NOMO-1 treated with DMSO at 0.1 percent for 48 hours (cell line): ENCODE measurements at regions not wholly inside any gene's neighbourhood (a gene's known extent, or its start where the extent isn't known, plus 50 kb on each side); places are given as distances from the start of the nearest gene placed in this dataset.

Experiments
- DNase-seq: peaks from one replicate; lab custom pipeline; 2025; ENCODE audit not compliant: unreplicated experiment; lab: John Stamatoyannopoulos, UW

DNA sequence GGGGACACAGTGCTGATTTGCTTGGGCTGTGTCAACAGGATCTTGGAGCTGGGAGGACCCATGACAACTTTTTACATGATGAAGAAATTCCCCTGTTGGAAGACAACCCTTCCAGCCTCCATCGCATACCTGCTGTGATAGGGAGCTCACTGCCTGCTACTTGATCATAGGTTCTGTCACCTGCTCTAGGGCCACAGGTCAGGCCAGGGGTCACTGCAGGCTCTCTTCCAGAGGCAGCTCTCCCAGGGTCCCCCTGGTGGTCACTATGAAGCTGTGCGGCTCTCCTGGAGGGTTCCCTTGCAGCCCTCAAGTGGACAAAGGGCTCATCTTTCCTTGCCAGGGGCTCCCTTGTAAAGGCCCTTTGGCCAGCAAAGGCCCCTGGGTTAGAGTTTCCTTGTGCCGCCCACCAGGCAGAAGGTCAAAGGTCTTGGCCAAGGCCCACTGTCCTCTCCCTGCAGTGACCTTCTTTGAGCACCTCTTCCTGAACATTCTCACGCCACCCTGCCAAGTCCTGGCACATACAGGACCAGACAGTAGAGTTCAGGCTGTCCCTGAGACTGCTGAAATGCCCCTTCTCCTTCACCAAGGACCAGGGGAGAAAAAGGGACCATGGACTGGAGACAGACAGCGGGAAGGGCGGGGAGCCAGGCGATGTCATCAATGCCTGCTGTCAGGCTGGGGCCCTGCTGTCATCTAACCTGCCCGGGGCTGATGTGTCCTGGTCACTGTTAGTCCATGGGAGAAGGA is 345.1 kb downstream of the DYSF start:
- DNase-seq, result peak; percentile 36

DNA sequence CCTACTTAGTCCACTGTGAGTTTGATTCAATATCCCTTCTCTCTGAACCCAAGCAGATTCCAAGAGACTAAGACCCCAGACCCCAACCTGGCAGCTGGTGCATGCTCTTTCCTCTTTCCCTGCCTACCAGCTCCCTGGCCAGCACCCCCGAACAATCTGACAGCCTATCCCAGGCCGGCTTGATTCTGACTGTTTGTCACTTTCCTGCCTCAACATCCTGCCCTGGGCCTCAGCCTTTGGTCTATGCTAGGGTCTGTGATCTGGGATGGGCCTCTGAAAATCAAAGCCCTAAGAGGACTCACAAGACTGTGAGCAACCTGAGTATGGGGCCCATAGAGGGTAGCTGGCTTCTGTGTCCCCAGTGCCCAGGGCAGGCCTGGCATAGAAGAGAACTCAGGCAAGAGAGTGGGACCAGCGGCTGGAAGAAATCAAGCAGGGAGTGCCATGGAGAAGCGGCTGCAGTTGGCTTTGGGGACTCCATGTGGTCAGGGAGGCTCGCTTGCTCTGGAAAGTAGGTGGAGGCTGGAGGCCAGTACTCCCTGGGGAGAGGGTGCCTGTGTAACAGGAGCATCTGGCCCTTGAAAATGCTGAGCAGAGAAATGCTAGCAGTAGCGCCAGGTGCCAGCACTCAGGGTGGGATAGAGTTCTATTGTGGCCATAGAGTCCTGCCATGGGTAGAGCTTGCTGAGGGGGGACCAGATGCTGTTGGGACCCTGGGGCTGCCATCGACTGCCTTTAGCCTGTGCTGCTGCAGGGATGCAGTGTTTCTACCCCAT is 343.9 kb downstream of the DYSF start:
- no peak for DNase-seq

DNA sequence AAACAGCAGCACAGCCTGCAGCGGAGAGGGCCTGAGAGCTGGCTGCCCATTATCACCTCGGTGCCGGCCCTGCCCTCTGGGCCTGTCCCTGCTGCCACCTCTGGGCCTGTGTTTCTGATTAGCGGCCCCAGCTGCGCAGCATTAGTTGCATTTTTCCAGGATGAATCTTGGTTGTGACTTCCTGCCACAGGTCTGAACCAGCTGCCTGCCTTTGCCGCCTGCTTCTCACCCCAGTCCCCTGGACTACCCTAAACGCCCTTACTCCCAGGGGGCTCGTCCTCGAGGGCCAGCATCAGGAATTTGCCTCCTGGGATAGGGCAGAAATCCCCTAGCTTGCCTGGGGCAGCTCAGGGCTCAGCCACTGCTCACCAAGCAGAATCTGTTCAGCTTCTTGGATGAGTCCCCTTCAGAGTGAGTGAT is 342.8 kb downstream of the DYSF start:
- no peak for DNase-seq

DNA sequence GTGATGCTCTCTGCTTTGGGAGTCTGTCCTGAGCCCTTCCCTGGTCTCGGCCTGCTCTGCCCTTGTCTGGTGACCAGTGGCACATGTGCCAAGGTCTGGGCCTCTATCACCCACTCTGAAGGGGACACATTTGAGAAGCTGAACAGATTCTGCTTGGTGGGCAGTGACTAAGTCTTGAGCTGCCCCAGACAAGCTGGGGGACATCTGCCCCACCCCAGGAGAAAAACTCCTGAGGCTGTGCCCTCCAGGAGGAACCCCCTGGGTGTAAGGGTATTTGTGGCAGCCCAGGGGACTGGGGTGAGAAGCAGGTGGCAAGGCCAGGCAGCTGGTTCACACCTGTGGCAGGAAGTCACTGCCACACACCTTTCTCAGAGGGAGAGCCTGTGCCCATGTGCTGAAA is 342.1 kb downstream of the DYSF start:
- no peak for DNase-seq

DNA sequence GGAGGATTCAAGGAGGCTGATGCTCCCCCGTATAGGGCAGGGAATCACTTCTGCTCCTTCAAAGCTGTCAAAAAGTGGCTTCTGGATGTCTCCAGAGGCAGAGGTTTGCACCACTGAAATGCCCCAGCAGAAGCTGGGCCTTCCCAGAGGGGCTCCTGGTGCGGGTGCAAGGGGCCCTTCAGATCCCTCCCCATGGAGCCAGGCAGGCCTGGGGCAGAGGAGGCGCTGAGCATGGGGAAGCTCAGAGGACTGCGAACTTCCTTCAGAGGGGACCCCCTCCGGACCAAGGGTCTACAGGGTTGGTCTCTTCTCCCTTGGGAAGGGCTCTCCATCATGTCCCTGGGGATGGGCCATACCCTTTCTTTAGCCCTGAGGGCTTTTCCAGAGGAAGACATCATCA is 341.2 kb downstream of the DYSF start:
- DNase-seq, result no peak

DNA sequence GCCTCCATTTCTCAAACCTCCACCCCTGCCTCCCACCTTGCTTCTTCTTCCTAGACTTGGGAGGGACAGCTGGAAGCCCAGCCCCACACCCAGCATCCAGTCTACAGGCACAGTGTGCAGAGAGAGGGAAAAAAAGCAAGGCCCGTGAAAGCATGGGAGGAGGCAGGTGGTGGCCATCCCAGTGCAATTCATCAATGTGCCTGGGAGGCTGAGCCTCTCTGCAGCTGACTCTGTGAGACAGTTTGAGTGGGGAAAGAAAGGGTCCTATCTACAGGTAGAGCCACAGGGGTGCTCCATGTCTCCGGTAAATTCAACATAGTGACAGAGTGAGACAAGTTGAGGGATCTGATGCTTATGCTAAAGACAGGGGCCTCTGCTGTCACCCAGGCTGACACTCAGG is 340.6 kb downstream of the DYSF start:
- no peak for DNase-seq

DNA sequence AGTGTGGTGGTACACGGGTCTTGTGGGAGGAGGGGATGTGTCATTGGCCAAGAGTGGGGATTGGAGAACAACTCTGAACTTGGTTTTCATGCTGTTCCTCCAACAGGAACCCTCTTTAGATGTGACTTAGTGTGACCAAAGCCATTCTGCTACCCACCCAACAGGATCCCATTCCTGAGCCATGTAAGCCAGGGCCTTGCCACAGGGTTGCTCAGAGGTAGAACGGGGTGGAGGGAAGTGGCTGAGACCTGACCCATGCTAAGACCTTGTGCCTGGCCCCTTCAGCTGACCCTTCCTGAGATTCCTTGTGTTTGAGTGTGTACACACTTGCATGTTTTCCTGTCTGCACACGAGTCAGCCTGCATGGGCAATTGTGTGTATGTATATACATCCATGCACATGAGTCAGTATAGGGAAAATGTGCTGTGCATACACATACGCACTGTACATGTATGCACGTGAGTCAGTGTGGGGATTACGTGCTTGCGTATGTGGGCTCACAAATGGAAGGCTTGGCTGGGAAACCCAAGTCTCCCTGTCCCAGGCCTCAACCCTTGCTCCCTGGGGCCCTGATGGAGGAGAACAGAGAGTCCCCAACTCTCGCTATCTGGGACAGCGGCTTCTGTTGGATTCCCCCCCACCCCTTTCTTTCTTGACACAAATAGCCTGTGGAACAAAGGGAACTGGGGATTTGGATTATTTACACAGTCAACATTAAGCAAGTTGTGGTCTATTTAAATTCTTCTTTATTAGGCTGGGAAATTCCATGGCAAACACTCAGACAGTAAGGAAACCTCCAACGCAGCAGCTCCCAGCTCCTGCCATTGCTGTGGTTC is 339.8 kb downstream of the DYSF start:
- no peak for DNase-seq

DNA sequence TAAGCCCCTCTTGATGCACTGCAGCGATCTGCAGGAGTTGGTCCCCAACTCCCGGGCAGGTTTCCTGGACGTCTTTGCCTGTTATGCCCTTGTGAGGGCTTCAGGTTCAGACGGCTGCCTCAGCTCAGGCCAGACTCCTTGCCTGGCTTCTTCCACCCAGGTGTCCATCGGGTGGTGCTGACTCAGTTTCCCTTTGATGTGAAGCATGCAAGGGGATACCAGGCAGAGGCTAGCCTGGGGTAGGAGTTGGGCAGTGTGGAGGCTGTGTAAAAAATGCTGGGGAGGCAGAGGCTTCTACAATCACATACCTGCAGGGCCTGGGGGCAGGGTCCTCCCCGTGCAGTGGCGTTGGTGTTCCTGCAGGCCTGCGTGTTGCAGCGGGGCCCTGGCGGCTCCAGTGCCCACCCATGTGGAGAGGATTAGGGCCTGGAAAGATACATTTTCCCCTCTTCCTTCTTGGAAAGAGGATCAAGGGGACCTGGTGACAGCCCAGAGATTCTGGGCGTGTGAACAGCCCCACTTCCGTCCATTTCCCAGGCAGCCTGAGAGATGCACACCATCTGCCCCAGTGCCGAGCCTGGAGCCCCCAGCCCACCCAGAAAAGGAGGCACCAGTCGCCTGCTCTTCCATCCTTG is 338.3 kb downstream of the DYSF start:
- DNase-seq, result no peak

DNA sequence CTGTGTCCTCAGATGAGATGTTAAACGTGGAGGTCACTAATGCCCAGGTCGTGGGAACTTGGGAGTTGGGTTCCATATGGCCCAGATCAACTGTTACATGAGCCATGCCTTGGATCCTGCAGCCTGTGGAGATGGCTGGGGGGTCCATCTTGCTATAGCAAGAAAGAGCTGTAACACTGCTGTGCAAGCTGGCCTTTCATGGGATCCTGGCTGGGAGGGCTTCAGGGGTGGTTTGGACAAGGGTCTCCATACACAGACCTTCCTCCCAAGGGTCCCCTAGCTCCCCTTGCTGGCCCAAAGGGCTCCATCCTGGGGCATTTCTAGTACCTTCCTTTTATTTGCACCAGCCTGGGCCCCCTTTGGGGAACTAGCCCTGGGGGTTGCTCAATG is 337.7 kb downstream of the DYSF start:
- DNase-seq, result no peak

DNA sequence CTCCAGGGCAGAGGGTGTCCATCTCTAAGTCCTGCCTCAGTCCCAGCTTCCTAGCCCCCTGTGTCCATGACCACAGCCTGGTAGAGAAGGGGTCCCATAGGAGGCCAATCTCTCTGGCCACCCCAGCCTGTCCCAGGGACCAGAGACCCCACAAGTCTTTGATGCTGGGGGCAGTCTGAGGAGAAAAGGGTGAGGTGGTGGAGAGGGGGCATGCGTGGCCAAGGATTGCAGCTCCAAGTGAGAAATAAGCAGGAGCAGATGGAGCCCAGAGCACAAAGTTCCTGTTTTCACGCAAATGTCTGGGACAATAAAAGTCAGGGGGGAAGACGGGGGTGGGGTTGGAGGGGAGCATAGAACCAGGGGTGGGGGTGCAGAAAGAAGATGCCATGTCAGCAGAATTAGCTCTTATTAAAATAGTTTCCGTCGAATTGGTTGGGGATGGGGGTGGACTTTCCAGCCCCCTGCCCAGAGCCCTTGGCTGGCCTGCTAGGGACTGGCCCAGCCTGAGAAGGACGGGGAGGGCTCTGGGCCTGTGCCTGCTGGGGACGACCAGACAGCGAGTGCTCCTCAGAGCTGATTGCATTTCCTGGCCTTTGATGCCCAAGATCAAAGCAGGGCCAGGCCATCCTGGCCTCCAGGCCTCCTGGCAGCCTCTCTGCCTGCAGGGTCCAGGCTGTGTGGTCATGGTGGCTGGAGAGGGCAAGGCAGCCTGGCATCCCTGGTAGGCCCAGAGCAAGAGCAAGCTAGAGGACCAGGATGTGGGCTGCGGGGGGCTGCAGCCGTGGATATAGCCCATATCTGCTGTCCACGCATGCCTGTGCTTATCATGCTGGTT is 337.1 kb downstream of the DYSF start:
- DNase-seq, result no peak

DNA sequence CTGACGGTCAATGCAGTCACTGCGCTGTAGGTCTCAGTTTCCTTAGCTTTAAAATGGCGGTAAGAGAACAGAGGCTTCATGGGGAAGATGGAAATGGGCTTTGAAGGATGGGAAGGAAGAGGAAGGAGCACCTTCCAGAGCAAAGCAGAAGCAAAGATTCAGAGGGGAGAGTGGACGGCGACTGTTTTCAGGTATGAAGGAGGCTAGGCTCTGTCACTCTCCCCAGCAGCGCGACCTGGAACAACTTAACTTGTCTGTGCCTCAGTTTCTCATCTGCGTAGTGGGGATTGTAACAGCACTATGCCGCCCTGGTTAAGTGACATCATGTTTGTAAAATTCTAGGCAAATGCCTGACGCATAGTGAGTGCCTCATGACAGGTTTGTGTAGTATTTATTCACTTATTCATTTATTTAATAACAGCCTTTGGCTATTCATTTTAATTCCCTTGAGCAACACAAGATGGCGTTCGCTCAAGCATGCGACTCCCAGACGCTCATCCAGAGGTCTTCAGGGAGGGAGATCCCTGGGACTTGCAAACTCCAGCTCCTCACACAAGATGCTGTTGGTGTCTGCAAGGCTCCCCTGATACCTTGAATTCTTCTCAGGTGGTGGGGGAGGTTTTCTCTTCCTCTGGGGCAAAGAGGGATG is 336.3 kb downstream of the DYSF start:
- DNase-seq, result no peak

DNA sequence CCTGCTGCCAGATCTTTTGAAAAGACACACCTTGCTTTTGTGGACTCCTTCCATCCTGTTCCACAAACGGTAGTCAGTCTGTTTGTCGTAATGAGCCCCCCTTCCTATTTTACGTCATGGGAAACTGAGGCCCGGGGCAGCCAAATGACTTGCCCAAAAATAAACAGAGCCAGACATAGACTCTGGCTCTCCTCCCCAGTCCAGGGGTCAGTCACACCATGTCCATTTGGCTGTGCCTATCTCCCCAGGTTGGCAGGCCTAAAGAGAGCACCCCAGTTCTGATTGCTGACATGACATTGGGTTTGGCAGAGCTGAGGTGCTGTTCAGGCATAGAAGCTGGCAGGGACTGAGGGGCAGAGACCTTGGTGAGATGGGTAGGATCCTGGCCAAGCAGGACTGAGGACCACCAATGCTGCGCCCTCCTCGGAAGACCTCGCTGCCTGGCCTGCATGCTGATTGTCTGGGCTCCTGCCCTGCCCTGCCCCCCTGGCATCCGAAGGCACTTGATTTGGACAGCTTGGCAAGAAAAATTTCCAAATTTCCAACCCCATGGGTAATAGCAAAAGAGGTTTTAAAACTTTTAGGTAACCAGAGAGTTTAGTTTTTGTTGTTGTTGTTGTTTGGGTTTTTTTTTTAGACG is 335.4 kb downstream of the DYSF start:
- no peak for DNase-seq

DNA sequence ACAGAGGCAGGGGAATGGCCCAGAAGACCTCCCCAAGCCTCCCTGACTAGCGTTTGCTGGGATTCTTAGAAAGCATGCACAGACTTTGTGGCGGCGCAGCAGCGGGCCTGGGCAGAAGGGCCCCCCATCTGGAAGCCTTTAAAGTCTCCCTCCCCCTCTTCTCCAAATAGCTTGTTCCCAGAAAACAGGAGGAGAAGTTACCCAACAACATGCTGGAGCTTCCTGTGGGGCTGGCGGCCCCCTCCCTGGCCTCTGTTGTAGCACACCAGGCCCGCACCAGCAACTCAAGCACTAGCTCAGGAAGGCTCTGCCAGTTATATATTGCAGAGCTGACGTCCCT is 334.8 kb downstream of the DYSF start:
- no peak for DNase-seq

DNA sequence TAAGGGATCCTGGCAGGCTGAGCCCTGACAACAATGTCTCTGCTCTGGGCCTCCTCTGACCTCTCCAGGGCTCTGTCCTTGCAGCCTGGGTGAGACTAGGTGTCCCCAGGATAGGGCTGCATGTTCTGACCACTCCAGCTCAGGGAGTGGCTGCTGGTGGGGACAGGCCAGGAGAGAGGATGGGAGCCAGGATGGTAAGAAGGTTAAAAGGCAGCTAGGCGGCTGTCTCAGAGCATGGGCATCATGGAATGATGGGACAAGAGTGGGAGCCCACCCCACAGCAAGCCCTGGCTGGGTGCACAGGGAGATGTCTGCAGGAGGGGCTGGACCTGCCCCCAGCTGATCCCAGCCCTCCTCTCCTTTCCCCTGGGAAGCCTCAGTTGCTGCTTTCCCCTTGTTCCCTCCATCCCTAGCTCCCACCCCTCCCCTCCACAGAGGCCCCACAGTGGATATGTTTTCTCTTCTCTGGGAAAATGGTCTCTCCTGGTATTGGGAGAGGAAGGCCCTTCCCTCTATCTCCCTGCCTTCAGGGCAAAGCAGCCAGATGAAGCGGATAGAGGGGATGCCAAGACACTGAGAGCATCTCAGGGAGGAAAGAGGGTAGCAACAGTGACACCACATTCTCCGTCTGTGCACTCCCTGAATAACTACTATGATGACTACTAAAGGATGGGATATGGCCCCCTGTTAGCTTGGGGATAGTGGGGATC is 334.3 kb downstream of the DYSF start:
- DNase-seq, result no peak

DNA sequence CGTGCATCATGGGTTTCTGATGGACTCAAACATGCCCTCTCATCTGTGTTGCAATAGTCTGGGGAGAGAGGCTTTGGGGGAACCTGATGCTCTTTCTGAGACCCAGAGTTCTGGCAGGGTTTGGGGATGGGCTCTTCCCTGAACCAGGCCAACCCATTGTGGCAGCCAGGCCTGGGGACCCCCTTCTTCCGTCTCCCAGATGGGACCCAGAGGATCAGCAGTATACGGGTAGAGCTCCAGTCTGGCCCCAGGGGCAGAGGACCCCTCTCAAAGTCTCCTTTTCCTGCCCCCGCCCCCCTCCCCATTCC is 333.7 kb downstream of the DYSF start:
- no peak for DNase-seq

DNA sequence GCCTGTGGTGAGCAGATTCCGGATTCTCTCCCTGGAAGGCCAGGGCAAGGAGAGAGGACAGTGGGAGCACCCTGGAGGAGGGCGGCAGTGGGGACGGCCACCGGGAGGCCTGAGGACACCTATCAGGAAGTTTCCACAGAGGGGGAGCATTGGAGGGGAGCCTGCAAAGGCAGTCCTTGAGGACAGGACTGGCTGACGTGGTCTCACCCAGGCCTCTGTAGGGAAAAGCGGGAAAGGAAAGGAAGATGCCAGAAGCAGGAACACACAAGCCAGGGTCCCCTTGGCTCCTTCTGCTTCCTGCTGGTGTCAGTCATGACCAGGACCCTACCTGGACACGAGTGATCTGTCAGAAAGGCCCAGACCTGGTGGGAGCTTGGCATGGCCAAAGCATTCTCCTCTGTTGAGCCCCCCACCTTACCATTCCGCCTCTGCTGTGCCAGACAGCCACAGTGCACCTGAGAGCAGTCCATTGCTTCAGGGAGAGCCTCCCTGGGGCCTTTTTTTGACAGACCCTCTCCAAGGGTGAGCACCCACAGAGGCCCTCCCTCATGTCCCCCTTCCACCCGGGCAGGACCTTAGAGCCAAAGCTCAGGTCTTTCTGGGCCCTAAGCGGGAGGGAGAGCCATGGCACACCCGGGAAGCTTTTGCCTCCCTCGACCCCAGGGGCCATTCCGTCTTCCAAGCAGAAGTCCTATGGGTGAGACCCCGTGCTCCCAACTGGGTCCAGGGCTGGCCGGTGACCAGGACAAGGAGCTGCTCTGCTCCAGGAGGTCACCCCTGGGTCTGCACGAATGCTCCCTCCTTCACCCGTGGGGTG is 333.1 kb downstream of the DYSF start:
- DNase-seq, result no peak

DNA sequence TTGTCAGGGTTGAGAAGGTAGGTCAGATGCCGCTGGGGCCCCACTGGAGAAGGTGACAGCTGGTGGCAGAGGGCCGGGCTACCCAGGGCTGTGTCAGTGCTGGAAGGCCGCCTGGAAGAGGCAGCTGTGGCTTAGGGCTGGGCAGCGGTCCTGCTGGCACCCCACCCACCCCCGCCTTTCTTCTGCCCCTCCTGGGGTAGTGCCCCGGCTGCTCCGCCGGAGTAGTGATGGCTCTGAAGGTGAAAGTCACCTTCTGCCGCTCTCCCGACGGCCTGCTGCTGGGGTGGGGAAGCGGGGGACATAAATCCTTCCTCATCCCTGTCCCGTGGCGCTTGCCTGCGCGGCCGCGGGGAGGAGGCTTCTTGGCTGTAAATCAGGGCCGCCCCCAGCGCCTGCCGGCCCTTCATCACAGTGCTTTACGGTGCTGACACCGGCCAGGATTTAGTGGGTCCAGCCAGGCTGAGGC is 332.2 kb downstream of the DYSF start:
- DNase-seq, result no peak
